Hippocampal formation (tissue), 2 donors: ENCODE measurements at regions not wholly inside any gene's neighbourhood (a gene's known extent, or its start where the extent isn't known, plus 50 kb on each side); places are given as distances from the start of the nearest gene placed in this dataset.
A peak's percentile ranks its signal among the peaks of the same experiment; 100 is the strongest.
"Not testable (repeated sequence)": the region's sequence is repeated elsewhere in the genome, so short reads cannot be mapped to it uniquely, and the experiment has no call there.

Source experiments
- DNase-seq, 2 donors: peaks; one replicate each; lab custom pipeline; 2025; lab: John Stamatoyannopoulos, UW

GRCh38 chr2:63695583-63695982, 106.8 kb downstream of the MDH1 start:
- no peak for DNase-seq

- DNase-seq: no peak
Measured at GRCh38 chr2:63696496-63696895, 107.7 kb downstream of the MDH1 start.

GRCh38 chr2:63697160-63697559, 108.4 kb downstream of the MDH1 start:
- no peak for DNase-seq

GRCh38 chr2:63698786-63699548, 110.2 kb downstream of the MDH1 start:
- peak in 1 of 2 donors; percentile 52 for DNase-seq

GRCh38 chr2:63699549-63699839, 110.7 kb downstream of the MDH1 start:
- DNase-seq: no peak

GRCh38 chr2:63700271-63700670, 111.5 kb downstream of the MDH1 start:
- no peak for DNase-seq

- no peak for DNase-seq
Measured at GRCh38 chr2:63701406-63701805, 112.6 kb downstream of the MDH1 start.

GRCh38 chr2:63706084-63706483, 117.3 kb downstream of the MDH1 start:
- not testable (repeated sequence) for DNase-seq

- DNase-seq: no peak
Measured at GRCh38 chr2:63710732-63711131, 122.0 kb downstream of the MDH1 start.

GRCh38 chr2:63712748-63713147, 124.0 kb downstream of the MDH1 start:
- no peak for DNase-seq

GRCh38 chr2:63716146-63716545, 125.5 kb upstream of the UGP2 start:
- DNase-seq: no peak

- DNase-seq: no peak
Measured at GRCh38 chr2:63719052-63719451, 122.6 kb upstream of the UGP2 start.

- no peak for DNase-seq
Measured at GRCh38 chr2:63721082-63721424, 120.6 kb upstream of the UGP2 start.

GRCh38 chr2:63722284-63722683, 119.4 kb upstream of the UGP2 start:
- not testable (repeated sequence) for DNase-seq

- DNase-seq: no peak
Measured at GRCh38 chr2:63723709-63724108, 118.0 kb upstream of the UGP2 start.

- not testable (repeated sequence) for DNase-seq
Measured at GRCh38 chr2:63725212-63725611, 116.5 kb upstream of the UGP2 start.

- DNase-seq: no peak
Measured at GRCh38 chr2:63729362-63729761, 112.3 kb upstream of the UGP2 start.

- DNase-seq: no peak
Measured at GRCh38 chr2:63729831-63730230, 111.9 kb upstream of the UGP2 start.

GRCh38 chr2:63734510-63734909, 107.2 kb upstream of the UGP2 start:
- no peak for DNase-seq

GRCh38 chr2:63735263-63735662, 106.4 kb upstream of the UGP2 start:
- DNase-seq: no peak

GRCh38 chr2:63735931-63736330, 105.8 kb upstream of the UGP2 start:
- DNase-seq: no peak

- DNase-seq: no peak
Measured at GRCh38 chr2:63736354-63736753, 105.3 kb upstream of the UGP2 start.

- DNase-seq: no peak
Measured at GRCh38 chr2:63737081-63737751, 104.5 kb upstream of the UGP2 start.

GRCh38 chr2:63738019-63738418, 103.7 kb upstream of the UGP2 start:
- DNase-seq: no peak
